ENCODE measurements at regions not wholly inside any gene's neighbourhood (a gene's known extent, or its start where the extent isn't known, plus 50 kb on each side); places are given as distances from the start of the nearest gene placed in this dataset.

GRCh38 chr4:162282684-162283083 lies 118.9 kb upstream of the FSTL5 start:
- DNase-seq (ENCODE audit: low read depth), result no peak
- TF ChIP-seq CTCF (conservative IDR thresholded peaks at IDR 0.05; ENCODE audit: low read length), result no peak
- H3K4me3 ChIP-seq (ENCODE audit: low read length), result no peak overlapping the region

GRCh38 chr4:162274354-162274753 lies 110.6 kb upstream of the FSTL5 start:
- DNase-seq (ENCODE audit: low read depth), result no peak
- no peak for TF ChIP-seq CTCF (conservative IDR thresholded peaks at IDR 0.05; ENCODE audit: low read length)
- no peak overlapping the region for H3K4me3 ChIP-seq (ENCODE audit: low read length)

- no peak overlapping the region for H3K4me3 ChIP-seq (ENCODE audit: low read length)
- no peak for TF ChIP-seq CTCF (conservative IDR thresholded peaks at IDR 0.05; ENCODE audit: low read length)
- DNase-seq (ENCODE audit: low read depth), result no peak
Observed at GRCh38 chr4:162272215-162272614, 108.4 kb upstream of the FSTL5 start.

- DNase-seq (ENCODE audit: low read depth), result no peak
- H3K4me3 ChIP-seq (ENCODE audit: low read length), result no peak overlapping the region
- TF ChIP-seq CTCF (conservative IDR thresholded peaks at IDR 0.05; ENCODE audit: low read length), result no peak
Observed at GRCh38 chr4:162268911-162269310, 105.1 kb upstream of the FSTL5 start.

- H3K4me3 ChIP-seq (ENCODE audit: low read length), result no peak overlapping the region
- no peak for DNase-seq (ENCODE audit: low read depth)
- TF ChIP-seq CTCF (conservative IDR thresholded peaks at IDR 0.05; ENCODE audit: low read length), result no peak
Observed at GRCh38 chr4:162265802-162266201, 102.0 kb upstream of the FSTL5 start.

- TF ChIP-seq CTCF (conservative IDR thresholded peaks at IDR 0.05; ENCODE audit: low read length), result no peak
Observed at GRCh38 chr4:162245051-162245450, 81.3 kb upstream of the FSTL5 start.

GRCh38 chr4:162241857-162242256 lies 78.1 kb upstream of the FSTL5 start:
- no peak overlapping the region for H3K4me3 ChIP-seq (ENCODE audit: low read length)
- no peak for TF ChIP-seq CTCF (conservative IDR thresholded peaks at IDR 0.05; ENCODE audit: low read length)
- no peak for DNase-seq (ENCODE audit: low read depth)

More at GRCh38 chr4:162245051-162245450, 81.3 kb upstream of the FSTL5 start:
- no peak overlapping the region for H3K4me3 ChIP-seq (ENCODE audit: low read length)
- no peak for DNase-seq (ENCODE audit: low read depth)
